ENCODE measurements at regions not wholly inside any gene's neighbourhood (a gene's known extent, or its start where the extent isn't known, plus 50 kb on each side); places are given as distances from the start of the nearest gene placed in this dataset.

DNA sequence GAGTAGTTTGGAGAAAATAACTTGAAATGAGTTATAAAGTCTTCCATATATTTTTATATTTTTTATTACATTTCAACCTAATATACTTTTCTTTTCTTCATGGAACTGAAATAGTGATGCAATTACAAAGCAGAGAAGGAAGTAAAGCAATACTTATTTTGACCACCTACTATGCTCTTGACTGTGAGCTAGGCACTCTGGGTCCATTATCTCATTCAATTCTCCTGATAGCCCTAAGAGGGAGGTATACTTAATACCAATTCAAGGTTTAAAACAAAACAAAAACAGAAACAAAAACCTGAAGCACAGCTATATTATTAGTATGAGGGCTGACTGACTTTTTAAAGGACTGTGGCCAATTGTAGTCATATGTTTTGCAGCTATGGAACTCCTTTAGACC, 193.5 kb downstream of the MAD2L1 start:
- DNase-seq (ENCODE audit: insufficient read length, low spot score) (no peak), FAIRE-seq (no peak)
- TF ChIP-seq, protein P1, sequence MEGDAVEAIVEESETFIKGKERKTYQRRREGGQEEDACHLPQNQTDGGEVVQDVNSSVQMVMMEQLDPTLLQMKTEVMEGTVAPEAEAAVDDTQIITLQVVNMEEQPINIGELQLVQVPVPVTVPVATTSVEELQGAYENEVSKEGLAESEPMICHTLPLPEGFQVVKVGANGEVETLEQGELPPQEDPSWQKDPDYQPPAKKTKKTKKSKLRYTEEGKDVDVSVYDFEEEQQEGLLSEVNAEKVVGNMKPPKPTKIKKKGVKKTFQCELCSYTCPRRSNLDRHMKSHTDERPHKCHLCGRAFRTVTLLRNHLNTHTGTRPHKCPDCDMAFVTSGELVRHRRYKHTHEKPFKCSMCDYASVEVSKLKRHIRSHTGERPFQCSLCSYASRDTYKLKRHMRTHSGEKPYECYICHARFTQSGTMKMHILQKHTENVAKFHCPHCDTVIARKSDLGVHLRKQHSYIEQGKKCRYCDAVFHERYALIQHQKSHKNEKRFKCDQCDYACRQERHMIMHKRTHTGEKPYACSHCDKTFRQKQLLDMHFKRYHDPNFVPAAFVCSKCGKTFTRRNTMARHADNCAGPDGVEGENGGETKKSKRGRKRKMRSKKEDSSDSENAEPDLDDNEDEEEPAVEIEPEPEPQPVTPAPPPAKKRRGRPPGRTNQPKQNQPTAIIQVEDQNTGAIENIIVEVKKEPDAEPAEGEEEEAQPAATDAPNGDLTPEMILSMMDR (IDR thresholded peaks at IDR 0.05; ENCODE audit: insufficient read depth, missing control alignments) = no peak

DNA sequence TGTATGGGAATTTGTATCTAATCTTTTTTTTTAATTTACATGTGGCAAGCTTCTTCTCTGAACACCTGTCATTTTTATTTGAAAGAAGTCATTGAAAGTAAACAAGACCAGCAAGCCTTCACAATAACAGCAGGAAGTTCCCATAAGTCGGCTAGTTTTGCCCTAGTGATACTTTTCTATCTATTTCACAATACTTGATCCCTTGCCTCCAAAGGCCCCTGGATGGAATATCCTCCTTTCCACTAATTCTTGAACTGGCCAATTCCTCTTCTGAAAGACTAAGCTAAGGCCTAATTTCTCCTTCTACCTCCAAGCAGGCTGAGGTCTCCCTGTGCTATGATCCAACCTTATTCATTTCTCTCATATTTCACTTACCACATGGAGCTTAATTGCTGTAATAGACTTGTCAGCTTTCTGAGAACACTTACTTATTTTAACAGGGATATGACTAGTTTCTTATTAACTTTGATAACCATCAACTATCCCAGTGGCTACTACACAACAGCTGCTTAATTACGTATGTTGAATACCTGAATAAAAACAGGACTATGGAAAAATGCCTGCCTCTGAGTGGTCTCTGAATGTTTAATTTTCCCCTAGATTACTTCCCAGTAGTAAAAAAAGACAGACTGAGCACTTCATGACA, 194.2 kb downstream of the MAD2L1 start:
- no peak for FAIRE-seq
- DNase-seq (ENCODE audit: insufficient read length, low spot score) = no peak
- TF ChIP-seq, protein P1 (IDR thresholded peaks at IDR 0.05; ENCODE audit: insufficient read depth, missing control alignments) = no peak

DNA sequence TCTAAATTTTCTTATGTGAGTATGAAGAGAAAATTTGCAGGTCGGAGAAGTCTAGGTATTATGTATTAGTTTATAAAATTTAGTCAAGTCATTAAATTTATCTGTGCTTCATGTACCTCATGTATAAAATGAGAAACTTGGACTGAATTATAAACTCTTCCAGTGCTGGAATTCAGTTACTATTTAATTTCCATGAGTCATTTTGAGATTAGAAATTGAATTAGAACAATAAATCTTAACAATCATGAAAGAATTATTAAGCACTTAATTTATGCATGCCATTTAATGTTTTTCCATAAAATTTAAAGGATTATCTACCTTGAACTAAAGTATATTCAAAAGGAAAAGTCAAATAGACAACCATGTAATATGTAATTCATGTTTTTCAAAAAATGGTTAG, 195.8 kb downstream of the MAD2L1 start:
- FAIRE-seq = no peak
- no peak for DNase-seq (ENCODE audit: insufficient read length, low spot score)
- TF ChIP-seq, protein P1 (IDR thresholded peaks at IDR 0.05; ENCODE audit: insufficient read depth, missing control alignments) = no peak

DNA sequence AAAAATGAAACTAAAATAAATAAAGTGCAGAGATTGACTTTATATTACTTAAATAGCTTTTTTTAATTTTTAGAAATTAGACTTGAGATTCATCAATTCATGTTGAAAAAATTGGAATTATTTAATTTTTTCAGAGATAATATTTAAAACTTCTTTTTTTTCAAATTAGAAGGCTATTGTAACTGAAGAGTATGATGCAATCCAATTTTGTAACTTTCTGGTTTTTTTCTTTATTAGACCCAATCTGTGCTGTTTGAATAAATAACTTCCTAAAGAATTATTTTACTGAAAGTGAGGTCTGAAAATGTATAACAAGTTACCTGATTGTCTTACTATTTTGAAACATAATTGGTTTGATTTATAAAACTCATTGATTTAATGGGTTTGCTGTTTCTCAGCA, 200.9 kb downstream of the MAD2L1 start:
- no peak for FAIRE-seq
- DNase-seq (ENCODE audit: insufficient read length, low spot score) = no peak
- TF ChIP-seq, protein P1 (IDR thresholded peaks at IDR 0.05; ENCODE audit: insufficient read depth, missing control alignments) = no peak

DNA sequence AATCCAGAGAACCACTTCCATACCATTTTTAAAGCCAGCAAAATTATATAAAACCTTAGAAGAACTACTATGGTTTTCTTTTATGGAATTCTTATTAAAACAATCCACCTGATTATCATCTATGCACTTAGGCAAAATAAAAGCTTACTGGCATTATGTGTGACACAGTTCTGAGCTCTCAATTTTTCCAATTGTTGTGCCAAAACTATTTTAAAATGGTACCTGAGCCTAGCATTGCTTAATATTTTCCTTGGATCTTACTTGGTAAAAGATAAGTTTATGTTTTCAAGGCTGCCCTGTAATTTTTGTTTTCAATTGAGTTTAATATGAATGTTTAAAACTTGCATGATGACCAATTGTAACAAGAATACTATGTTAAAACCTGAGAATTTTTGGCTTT, 201.3 kb downstream of the MAD2L1 start:
- FAIRE-seq (no peak), DNase-seq (ENCODE audit: insufficient read length, low spot score) (no peak)
- TF ChIP-seq, protein P1 (IDR thresholded peaks at IDR 0.05; ENCODE audit: insufficient read depth, missing control alignments) = no peak

DNA sequence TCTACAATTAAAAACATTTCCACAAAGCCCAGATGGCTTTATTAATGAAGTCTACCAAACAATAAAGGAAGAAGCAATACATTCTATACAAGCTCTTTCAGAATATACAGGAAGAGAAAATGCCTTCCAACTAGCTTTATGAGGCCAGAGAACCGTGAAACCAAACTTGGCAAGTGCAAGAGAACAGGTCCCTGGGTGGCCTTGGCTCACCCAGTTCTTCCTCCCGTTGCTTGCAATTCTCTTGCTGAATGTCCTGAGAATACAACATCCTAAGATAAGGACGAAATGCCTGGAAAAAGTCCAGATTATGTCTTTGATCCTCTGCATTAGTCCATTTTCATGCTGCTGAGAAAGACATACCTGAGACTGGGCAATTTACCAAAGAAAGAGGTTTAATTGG, 204.9 kb downstream of the MAD2L1 start:
- FAIRE-seq (no peak), DNase-seq (ENCODE audit: insufficient read length, low spot score) (no peak)
- TF ChIP-seq, protein P1 (IDR thresholded peaks at IDR 0.05; ENCODE audit: insufficient read depth, missing control alignments) = no peak

DNA sequence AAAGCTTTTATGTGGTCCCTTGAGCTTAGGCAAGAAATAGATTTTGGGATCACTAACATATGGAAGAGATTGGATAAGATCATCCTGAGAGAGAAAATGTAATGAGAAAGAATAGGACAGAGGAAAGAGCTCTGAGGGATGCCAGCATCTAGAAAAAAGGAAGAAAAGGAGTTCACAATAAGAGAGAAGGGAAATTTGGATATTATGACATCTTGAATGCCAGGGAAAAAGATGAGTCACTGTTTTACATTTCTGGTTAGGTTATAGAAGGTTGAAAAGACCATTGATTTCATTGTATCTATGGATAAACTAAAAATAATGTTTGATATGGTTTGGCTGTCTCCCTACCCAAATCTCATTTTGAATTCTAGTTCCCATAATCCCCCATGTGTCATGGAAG, 208.5 kb downstream of the MAD2L1 start:
- TF ChIP-seq, protein P1 (IDR thresholded peaks at IDR 0.05; ENCODE audit: insufficient read depth, missing control alignments) = no peak
- no peak for FAIRE-seq
- DNase-seq (ENCODE audit: insufficient read length, low spot score) = no peak

Measured in D721Med (cell line).